Cerebellar nuclear complex (tissue), 1 donor: ENCODE measurements at regions not wholly inside any gene's neighbourhood (a gene's known extent, or its start where the extent isn't known, plus 50 kb on each side); places are given as distances from the start of the nearest gene placed in this dataset.
"Not testable (repeated sequence)": the region's sequence is repeated elsewhere in the genome, so short reads cannot be mapped to it uniquely, and the experiment has no call there.

ENCODE experiments used
- DNase-seq, 2 experiments: peaks; one replicate each; lab custom pipeline; 2025; lab: John Stamatoyannopoulos, UW

- not testable (repeated sequence) for DNase-seq
These were observed 51.9 kb upstream of the MFGE8 start for GRCh38 chr15:88965097-88965496.

GRCh38 chr15:88970232-88970631 is 57.1 kb upstream of the MFGE8 start:
- no peak for DNase-seq

- no peak for DNase-seq
These were observed 61.2 kb upstream of the MFGE8 start for GRCh38 chr15:88974392-88974791.

GRCh38 chr15:88975891-88976290 is 62.7 kb upstream of the MFGE8 start:
- no peak for DNase-seq

- no peak for DNase-seq
These were observed 63.5 kb upstream of the MFGE8 start for GRCh38 chr15:88976656-88977055.

- DNase-seq: no peak
These were observed 66.5 kb upstream of the MFGE8 start for GRCh38 chr15:88979674-88980073.

- DNase-seq: no peak
These were observed 67.3 kb upstream of the MFGE8 start for GRCh38 chr15:88980498-88980897.

GRCh38 chr15:88981244-88982215 is 68.4 kb upstream of the MFGE8 start:
- DNase-seq: no peak

- no peak for DNase-seq
These were observed 69.2 kb upstream of the MFGE8 start for GRCh38 chr15:88982304-88982945.

- no peak for DNase-seq
These were observed 69.8 kb upstream of the MFGE8 start for GRCh38 chr15:88982946-88983342.

- DNase-seq: no peak
These were observed 70.8 kb upstream of the MFGE8 start for GRCh38 chr15:88983861-88984429.

GRCh38 chr15:88985547-88986393 is 72.6 kb upstream of the MFGE8 start:
- no peak for DNase-seq

GRCh38 chr15:88986949-88987590 is 73.9 kb upstream of the MFGE8 start:
- DNase-seq: no peak

GRCh38 chr15:88987591-88987933 is 74.4 kb upstream of the MFGE8 start:
- DNase-seq: no peak

GRCh38 chr15:88987934-88988671 is 74.9 kb upstream of the MFGE8 start:
- DNase-seq: no peak

GRCh38 chr15:88989578-88989977 is 76.4 kb upstream of the MFGE8 start:
- DNase-seq: no peak

- DNase-seq: no peak
These were observed 77.1 kb upstream of the MFGE8 start for GRCh38 chr15:88990185-88990679.

- no peak for DNase-seq
These were observed 79.0 kb upstream of the MFGE8 start for GRCh38 chr15:88992216-88992615.

GRCh38 chr15:88992912-88993376 is 79.8 kb upstream of the MFGE8 start:
- no peak for DNase-seq

- no peak for DNase-seq
These were observed 80.5 kb upstream of the MFGE8 start for GRCh38 chr15:88993662-88994061.

GRCh38 chr15:88994286-88994685 is 81.1 kb upstream of the MFGE8 start:
- no peak for DNase-seq
